Peyer's patch (tissue), 4 donors: ENCODE measurements at regions not wholly inside any gene's neighbourhood (a gene's known extent, or its start where the extent isn't known, plus 50 kb on each side); places are given as distances from the start of the nearest gene placed in this dataset.

Experiments used
- POLR2A ChIP-seq, 2 donors: fragments of 450-650 bp; IDR thresholded peaks; one replicate each; pipeline ENCODE4 v1.5.1; 2017; ENCODE audit warnings: antibody characterized with exemption in 2 of 2, mild to moderate bottlenecking in 2 of 2, moderate library complexity in 2 of 2
- TF ChIP-seq, protein P1 (sequence below), 6 experiments: fragments of 450-650 bp in 4 of 6; fragments of 200-600 bp in 2 of 6; sonication (generic) in 1 of 6; IDR thresholded peaks; one replicate each; pipeline ENCODE4 v1.5.1; 2017 to 2019; ENCODE audit warnings: antibody characterized with exemption in 6 of 6, mild to moderate bottlenecking in 3 of 6, moderate library complexity in 1 of 6

DNA sequence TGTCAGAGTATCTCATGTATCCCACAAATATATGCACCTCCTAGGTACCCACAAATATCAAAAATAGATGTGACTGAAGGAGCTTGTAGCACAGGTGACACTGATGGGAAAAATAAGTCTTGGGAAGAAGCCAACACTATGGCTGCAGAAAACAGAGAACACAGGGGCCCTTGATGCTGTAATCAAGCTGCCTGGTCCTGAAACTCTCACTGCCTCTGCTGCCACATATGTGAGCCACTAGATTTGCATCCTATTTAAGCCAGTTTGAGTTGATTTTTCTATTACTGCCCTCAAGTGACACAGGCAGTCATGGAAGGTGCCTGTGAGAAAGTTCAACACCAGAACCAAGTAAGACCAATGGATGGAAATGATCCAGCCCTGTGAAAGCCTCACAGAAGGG, 720.8 kb downstream of the UQCRFS1 start:
- TF ChIP-seq, protein P1, sequence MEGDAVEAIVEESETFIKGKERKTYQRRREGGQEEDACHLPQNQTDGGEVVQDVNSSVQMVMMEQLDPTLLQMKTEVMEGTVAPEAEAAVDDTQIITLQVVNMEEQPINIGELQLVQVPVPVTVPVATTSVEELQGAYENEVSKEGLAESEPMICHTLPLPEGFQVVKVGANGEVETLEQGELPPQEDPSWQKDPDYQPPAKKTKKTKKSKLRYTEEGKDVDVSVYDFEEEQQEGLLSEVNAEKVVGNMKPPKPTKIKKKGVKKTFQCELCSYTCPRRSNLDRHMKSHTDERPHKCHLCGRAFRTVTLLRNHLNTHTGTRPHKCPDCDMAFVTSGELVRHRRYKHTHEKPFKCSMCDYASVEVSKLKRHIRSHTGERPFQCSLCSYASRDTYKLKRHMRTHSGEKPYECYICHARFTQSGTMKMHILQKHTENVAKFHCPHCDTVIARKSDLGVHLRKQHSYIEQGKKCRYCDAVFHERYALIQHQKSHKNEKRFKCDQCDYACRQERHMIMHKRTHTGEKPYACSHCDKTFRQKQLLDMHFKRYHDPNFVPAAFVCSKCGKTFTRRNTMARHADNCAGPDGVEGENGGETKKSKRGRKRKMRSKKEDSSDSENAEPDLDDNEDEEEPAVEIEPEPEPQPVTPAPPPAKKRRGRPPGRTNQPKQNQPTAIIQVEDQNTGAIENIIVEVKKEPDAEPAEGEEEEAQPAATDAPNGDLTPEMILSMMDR (IDR thresholded peaks at IDR 0.05), result no peak
- no peak for TF ChIP-seq POLR2A (IDR thresholded peaks at IDR 0.05)
